NCI-H2029 (cell line): ENCODE measurements at regions not wholly inside any gene's neighbourhood (a gene's known extent, or its start where the extent isn't known, plus 50 kb on each side); places are given as distances from the start of the nearest gene placed in this dataset.
A peak's percentile ranks its signal among the peaks of the same experiment; 100 is the strongest.

Source experiments
- DNase-seq: peaks from one replicate; lab custom pipeline; 2025; lab: John Stamatoyannopoulos, UW

DNA sequence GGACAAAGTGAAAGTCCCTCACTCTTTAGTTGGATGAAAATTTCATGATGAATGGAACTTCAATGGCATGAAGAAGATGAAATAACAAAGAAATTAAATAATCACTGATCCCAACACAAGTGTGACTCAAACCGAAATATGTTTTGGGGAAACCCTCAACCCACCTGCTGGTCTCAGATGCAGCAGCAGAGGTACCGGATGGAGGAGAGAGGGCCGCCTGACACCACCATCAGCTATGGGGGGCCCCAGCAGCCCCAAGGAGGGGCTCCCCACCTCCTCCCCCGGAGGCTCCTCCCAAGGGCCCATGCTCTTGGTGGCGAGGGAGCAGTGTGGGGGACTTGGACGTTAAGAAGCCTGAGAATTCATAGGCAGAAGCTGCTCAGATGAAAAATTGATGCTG, 137.2 kb upstream of the ADARB2 start:
- DNase-seq: no peak

DNA sequence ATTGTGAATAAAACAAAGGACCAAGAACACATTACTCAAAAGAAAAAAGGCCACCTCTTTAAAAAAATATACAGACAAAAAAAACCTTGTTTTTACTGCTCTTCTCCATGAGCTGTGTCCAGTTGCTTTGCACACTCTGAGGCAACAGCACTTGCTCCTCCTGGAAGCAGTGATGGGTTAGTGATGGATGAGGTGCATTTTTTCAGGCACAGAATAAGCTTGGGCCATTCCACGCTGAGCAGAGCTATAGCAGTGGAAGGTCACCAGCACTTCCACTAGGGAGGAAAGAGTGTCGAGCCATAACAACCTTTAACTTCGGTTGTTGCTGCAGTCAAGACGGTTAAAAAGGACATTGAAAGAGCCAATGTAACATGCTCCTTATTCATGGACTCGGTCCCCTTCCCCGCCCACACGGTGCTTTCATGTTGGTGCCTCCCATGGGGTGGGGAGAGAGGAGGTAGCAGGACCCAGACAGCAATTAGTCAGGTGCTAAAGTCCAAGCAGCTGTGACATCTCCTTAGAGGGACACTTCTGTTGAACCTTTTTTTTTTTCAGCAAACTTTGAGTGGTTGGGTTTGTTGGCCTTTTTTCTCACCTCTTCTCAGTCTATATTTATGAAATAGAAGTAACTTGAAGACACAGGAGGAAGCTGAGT, 136.5 kb upstream of the ADARB2 start:
- no peak for DNase-seq

DNA sequence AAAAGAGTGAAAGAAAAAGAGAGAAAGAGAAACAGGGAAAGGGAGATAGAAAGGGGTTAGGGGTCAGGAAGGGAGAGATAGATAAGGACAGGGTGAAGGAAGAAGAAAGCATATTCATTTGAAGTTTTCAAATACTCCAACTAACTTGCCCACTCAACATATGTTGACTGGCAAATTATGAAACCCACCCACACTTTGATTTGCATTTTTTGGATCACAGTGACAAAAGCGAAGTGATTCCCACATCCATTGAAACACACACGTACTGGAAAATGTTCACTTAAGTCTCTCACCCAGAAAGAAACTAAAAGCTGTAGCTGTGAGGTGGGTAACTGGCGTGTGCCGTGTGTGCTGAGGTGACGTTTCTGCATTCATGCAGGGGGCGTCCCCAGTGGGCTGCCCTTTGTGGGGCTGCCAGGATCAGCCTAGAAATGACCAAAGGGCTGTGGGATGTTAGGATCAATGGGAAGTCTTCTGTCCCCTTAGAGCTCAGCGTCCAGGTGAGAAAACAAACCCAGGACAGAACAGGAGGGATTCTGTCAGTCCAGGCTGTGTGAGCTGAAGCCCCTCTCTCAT, 134.9 kb upstream of the ADARB2 start:
- DNase-seq: no peak

DNA sequence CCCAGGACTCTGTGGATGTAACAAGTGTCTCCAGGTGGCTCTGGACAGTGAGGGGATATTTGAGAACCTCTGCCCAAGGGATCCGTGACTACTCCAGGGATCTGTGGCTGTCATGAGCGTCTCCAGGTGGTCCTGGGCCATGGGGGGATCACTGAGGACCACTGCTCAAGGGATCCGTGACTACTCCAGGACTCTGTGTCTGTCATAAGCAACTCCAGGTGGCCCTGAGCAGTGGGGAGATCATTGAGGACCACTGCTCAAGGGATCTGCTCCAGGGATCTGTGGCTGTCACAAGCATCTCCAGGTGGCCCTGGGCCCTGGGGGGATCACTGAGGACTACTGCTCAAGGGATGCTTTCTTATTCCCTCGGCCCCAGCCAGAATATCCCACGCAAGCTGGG, 133.2 kb upstream of the ADARB2 start:
- no peak for DNase-seq

DNA sequence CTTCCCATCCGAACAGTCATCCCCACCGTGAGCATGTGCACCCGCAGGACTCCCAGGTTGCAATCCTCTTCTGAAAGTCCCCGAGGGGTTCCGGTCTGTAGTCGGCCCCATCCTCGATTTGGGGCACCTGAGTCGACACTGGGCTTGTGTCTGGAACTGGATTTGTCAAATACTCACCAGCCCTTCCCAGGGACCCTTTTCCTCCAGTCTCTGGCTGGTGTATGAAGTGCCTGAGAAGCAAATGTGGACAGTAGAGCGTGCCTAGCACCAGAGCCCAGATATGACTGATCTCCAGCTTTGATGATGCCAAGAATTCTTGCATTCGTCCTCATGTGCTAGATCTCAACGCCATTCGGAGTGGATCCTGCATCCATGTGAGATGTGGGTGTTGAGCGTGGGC, 132.5 kb upstream of the ADARB2 start:
- no peak for DNase-seq

DNA sequence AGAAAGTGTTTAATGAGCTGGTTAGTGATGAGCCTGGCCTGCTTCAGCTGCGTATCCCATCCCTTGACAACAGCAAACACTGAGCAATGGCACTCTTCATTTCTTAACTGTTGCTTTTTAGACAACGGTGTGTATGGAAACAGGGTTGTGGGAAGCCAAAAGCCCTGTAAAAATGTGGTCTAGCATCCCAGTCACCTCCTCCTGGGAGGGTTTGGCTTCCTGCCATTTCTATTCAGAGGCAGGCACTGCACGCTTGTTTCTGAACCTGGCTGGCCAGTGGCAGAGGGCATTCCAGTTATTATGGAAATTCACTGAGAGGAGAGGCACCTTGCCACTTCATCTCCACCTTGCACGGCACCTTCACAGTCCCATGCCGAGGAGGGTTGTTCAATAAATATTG, 123.0 kb upstream of the ADARB2 start:
- peak; percentile 29 for DNase-seq

DNA sequence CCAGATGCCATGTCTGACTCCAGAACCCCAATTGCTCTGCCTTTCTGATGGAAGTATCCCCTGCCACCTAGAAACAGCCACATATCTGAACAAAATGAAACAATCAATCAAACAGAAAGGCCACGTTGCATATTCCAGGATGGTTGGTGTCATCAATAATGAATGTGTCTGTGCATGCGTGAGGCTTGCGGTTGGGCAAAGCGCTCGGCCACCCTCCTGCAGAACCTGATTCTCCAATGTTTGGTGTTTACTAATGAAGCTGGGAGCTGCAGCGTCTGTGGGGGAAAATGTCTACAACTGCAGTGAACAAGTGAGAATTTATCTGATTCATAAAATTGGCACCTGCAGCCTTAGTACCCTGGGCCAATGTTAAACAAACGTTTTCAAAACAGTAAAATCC, 121.2 kb upstream of the ADARB2 start:
- DNase-seq: no peak

DNA sequence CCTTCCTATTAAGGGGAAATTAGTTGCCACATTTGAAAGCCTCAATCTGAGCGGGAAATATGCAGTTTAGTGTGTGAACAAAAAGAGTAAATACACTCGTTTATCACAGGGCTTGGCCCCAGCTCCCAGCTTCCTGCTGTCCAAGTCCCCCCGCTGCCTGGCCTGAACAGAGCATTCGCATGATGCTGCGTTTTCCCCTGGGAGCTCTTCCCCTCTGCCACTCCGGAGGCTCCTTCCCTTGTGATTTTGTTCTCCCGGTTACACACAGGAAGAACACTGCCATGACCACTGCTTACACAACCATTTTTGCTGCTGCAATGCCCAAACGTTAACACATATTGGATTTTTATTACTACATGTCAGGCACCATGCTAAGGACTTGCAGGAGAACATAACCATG, 120.7 kb upstream of the ADARB2 start:
- no peak for DNase-seq

DNA sequence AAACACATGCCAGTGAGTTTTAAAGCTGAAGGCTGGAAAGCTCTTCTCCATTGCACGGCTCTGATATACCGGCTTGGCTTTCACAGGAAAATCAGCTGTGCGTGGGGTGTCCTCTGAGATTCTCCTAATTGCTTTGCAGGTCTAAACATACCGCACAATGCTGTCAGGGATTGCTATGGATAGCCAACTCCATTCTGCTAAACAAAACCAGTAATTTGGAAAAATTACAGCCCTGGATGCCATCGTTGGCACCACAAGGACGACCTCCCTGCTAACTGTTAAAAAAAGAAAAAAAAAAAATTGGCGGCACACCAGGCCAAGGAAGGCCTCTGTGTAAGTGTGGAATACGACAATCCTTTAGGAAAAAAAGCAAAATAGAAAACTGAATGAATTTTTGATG, 118.6 kb upstream of the ADARB2 start:
- no peak for DNase-seq

DNA sequence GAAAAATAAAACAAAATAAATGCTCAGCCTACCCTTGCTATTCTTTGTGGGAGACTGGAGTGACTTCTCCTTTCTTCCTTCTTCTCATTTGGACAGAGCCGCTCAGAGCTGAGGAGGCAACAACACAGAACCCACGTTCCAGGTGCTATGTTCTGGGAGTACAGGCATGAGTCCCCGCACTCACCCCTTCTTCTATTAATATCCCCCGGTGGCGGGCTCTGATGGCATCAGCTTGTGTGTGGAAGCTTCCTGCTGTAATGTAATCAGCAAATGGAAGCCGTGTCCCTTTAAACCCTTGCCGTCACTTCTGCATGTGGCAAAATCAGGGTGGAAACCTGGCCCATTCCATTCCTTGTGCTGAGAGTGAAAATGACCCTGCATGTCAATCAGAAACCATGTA, 116.9 kb upstream of the ADARB2 start:
- no peak for DNase-seq

DNA sequence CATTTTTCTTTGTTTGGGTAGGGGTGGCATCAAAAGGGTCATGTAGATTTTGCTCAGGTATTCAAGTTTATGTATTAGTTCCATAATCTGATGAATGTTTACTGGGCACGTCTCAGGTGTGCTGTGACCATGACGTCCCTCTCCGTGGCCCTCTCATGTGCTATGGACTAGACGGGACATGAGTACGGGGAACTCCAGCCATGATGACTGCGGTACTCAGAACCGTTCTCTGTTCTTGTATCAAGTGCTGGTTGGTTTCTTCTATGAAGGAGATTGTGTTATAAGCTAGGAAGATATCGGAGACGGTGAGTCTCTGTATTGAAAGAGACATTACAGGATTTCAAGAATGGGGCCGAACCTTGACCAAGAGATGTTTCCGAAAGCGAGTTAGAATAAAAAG, 116.5 kb upstream of the ADARB2 start:
- no peak for DNase-seq

DNA sequence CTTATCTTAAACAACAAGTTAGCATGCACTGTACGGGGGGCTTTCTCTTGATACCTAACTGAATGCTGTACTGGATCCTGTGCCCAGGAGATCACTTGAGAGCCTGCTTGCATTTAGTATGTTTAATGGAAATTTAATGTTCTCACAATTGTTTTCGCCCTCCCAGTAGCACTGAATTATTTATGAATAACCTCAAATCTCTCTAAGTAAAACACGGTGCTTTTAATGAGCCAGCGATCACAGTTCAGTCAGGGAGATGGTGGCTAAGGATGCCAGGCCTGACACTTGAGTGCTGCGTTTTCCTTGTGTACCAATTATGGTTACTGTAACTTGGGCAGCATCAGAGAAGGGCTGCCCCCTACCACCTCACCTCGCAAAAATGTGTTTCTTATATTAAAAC, 115.5 kb upstream of the ADARB2 start:
- no peak for DNase-seq

DNA sequence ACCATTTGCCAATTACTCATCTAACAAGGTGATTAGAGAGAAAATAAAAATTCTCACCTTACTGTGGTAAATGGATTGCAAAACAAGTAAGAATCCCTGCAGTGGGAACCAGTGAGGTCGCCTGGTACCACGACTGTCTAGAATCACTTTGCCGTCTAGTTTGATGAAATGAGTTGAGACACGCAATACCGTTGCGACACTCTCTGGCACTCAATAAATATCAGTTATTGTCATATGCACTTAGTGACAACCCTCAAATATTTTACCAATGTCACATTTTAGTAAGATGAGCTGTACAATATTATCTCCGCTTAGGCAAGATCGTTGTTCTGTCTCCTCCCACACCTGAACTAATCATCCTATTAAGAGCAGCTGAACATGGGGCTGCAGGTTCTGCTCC, 114.4 kb upstream of the ADARB2 start:
- no peak for DNase-seq

DNA sequence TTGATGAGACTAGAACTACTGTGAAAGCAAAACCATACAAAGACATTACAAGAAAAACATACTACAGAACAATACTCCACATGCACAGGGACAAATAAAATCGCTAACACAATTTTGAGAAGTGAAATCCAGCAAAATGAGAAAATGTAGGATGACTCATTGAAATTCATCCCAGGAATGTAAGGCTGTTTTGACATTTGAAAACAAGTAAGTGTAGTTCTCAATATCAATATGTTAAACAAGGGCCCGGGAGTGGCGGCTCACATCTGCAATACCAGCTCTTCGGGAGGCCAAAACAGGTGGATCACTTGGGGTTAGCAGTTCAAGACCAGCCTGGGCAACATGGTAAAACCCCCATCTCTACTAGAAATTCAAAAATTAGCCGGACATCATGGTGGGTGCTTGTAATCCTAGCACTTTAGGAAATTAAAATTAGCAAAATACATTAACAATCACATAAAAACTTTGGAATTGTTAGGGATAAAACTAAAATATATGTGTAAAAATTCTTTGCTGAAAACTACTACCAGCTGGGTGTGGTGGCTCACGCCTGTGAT, 113.7 kb upstream of the ADARB2 start:
- no peak for DNase-seq

DNA sequence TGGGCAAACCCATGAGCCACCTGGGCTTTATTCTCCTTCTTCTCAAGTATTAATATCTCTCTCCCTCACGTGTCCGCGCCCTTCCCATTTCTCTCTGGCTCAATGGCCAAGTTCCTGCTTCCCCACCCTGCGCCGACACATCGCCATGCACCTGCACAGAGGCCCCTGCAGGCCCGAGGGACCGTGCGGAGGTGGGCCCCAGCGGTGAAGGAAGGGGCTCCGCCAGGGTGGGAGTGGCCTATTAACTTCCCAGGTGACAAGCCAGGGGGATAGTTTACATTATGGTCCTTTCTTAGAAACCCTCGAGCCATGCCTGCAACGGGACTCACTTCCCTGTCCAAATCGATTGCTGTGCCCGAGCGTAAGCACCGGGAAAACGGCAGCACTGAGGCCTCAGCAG, 110.0 kb upstream of the ADARB2 start:
- no peak for DNase-seq

DNA sequence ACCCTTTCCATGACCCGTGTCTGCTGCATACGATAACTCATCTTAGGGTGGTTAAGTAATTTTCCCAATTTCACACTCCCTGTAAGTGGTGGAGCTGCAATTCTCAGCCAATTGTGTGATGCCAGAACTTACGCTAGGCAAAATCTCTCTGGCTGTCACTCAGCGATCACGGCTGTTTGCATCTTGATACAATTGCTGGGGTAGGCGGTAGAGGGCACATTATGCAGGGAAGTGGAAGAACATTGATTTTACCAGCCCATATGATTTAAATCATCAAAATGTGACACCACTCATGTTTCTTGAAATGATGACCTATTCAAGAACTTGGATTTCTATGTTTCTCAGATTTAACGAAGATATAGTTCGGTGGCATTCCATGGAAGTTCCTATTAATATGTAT, 108.7 kb upstream of the ADARB2 start:
- DNase-seq: no peak

DNA sequence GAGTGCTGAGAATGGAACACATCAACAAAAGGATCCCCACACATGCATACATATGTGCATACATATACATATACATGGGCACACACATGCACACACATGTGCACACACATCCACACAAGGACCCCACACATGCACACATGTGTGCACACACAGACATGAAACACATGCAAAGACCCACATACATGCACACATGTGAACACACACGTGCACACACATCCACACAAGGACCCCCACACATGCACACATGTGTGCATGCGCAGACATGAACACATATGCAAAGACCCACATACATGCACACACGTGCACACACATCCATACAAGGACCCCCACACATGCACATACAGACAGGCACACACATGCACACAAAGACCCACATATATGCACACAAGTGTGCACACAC, 104.4 kb upstream of the ADARB2 start:
- DNase-seq: no peak

DNA sequence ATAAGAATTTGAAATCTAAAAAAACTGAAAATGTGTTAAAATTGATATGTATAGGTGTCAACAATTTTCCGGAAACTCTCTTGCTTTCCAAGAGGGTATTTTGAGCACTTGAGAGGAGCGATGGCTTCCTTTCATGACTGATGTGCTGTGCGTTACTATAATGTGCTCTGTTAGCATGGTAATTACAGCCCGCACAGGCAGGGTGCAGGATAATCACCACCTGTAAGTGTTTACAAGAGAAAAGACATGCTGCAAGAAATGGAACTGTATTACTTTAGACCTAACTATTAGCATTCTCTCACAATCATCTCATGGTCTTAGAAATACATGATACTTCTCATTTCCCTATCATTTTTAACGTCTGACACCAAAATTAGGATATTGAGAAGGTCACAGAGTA, 92.4 kb upstream of the ADARB2 start:
- no peak for DNase-seq

DNA sequence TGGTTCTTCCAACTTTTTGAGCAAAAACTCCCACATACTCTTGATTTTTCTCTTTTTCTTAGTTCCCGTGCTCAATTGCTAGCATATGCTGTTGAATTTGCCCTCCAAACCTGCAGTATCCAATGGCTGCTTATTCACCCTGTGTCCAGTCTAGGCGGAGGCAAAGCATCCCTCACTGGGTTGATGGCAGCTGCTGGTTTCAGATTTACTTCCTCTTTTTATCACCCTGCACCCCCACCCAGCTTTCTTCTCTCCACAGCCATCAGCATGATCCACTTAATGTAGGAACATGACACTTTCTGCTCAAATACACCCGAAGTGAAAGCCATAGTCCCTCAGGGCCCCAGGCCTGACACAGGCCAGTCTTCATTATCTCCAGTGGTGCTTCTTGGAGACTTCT, 87.6 kb upstream of the ADARB2 start:
- no peak for DNase-seq

DNA sequence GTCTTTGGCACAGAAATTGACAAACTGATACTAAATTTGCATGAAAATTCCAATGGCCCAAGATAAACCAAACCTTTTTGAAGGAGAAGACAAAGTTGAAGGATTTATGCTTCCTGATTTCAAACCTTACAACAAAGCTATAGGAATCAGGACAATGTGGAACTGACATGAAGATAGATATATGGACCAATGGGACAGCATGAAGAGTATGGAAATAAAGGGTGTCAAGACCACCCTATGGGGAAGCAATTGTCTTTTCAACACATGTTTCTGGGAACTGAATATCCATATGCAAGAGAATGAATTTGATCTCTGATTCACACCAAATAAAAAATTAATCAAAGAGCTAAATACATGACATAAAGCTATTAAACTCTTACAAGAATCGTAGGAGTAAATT, 77.2 kb upstream of the ADARB2 start:
- DNase-seq: no peak

DNA sequence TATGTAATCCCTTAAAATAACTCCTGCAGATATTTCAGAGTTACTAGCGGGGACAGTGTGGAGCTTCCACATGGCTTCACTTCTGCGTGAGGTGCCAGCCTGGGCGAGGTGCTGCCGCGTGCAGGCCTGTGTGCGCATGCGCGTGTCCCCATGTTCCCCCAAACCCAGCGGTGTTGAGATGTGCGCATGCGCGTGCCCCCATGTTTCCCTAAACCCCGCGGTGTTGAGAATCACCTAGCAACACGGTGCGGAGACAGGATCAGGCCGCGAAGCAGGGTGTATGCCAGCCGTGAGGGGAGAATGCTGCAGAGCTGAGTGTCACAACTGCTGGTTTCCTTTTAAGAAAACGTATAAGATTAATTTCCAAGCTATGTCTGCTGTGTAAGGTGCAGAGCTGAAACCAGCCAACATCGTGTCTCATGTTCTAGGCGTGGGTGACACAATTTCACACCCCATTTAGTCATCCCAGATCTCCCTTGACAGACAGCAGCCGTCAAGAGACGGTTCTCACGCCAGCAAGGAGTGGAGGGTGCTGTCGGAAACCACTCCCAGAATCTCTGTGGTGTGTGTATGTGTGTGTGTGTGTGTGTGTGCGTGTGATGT, 71.9 kb upstream of the ADARB2 start:
- no peak for DNase-seq

DNA sequence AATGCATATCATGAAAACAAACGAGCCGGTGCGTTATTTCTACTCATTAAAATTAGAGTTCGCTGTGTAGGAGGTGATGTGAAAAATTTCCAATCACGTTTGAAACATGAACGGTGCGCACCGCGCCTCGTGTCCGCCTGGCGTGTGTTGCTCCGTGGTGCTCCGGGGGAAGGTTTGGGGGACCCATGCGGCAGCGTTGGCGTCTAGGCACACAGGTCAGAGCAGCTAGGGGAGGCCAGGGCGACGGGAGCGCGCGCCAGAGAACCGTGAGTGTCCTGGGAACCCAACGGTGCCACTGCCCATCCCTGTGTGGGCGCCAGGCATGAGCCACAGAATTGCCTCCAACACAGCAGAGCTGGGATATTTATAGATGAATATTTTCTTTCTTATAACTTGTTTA, 70.6 kb upstream of the ADARB2 start:
- no peak for DNase-seq

DNA sequence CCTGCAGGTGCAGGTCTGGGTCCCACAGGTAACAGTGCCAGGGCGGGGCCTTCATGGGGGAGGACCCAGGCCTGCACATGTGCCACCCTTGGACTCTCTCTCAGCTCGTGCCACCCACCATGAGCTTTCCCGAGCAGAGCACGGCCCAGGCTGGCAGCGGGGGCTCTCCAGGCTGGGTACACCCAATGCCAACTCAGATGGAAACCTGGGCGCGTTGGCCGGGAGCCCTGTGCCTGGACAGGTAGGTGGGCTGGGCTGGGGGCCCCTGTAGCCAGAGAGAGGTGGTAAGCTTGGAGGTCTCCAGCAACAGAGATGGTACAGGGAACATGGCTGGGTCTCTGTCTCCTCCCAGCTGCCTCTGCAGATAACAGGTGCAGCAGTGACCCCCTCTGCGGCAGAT, 69.9 kb upstream of the ADARB2 start:
- DNase-seq: no peak

DNA sequence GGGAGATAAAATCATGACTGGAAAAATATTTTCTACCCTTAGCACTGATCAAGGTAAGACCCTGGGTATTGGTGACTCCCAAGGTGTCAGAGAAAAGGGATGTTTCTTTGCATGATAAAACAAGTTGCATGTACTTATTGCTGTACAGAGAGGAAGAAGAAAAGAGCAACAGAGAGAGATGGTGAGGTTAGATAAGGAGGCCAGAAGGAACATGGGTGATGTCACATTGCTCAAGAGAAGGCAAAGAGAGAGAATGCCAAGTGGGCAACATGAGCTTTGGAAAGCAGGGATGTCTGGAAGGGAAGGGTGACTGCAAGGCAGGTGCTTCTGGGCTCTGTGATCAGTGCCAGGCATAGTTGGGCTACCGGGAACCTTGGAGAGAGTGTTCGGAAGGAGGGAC, 65.1 kb upstream of the ADARB2 start:
- DNase-seq: no peak
